Nephron (organoid): ENCODE measurements at regions not wholly inside any gene's neighbourhood (a gene's known extent, or its start where the extent isn't known, plus 50 kb on each side); places are given as distances from the start of the nearest gene placed in this dataset.

Experiments used
- H3K27ac Mint-ChIP-seq, 3 experiments: 2 replicates each; pipeline ENCODE4 v1.8.0; 2020; ENCODE audit warnings: mixed read lengths in 3 of 3, mild to moderate bottlenecking in 2 of 3, moderate library complexity in 1 of 3
- H3K27me3 Mint-ChIP-seq: 2 replicates; pipeline ENCODE4 v1.8.0; 2021; ENCODE audit warnings: low read depth, mild to moderate bottlenecking, moderate library complexity, mixed read lengths
- H3K36me3 Mint-ChIP-seq: 2 replicates; pipeline ENCODE4 v1.8.0; 2020; ENCODE audit warnings: low read depth, mixed read lengths
- H3K4me1 Mint-ChIP-seq: 2 replicates; pipeline ENCODE4 v1.8.0; 2020; ENCODE audit warnings: mixed read lengths
- H3K4me3 Mint-ChIP-seq, 3 experiments: 2 replicates each; pipeline ENCODE4 v1.8.0; 2020; ENCODE audit warnings: mild to moderate bottlenecking in 3 of 3, mixed read lengths in 3 of 3, moderate library complexity in 2 of 3
- H3K9me3 Mint-ChIP-seq: 2 replicates; pipeline ENCODE4 v1.8.0; 2020; ENCODE audit warnings: mixed read lengths
- CTCF ChIP-seq, 3 experiments: fragments of 200-600 bp; sonication (generic); IDR thresholded peaks; one replicate each; pipeline ENCODE4 v1.5.0; 2021; ENCODE audit warnings: antibody characterized with exemption in 3 of 3; ENCODE audit not compliant: unreplicated experiment in 3 of 3

- Mint-ChIP-seq H3K27me3 (no peaks in the 10 kb centered on the region), H3K27ac (no peak overlapping the region), H3K4me3 (no peak overlapping the region), H3K4me1 (no peaks in the 10 kb centered on the region), H3K9me3 (no peaks in the 10 kb centered on the region), H3K36me3 (no peaks in the 10 kb centered on the region)
- no peak for TF ChIP-seq CTCF (IDR thresholded peaks at IDR 0.05; ENCODE audit: unreplicated experiment in 3 of 3)
Measured at GRCh38 chr13:83549671-83550070, 332.6 kb downstream of the SLITRK1 start.

GRCh38 chr13:83547043-83547442 is 335.2 kb downstream of the SLITRK1 start:
- TF ChIP-seq CTCF (IDR thresholded peaks at IDR 0.05; ENCODE audit: unreplicated experiment in 3 of 3) = no peak
- H3K4me3 Mint-ChIP-seq = no peak overlapping the region
- no peaks in the 10 kb centered on the region for H3K36me3 Mint-ChIP-seq
- no peak overlapping the region for H3K27ac Mint-ChIP-seq
- H3K9me3 Mint-ChIP-seq = no peaks in the 10 kb centered on the region
- no peaks in the 10 kb centered on the region for H3K27me3 Mint-ChIP-seq
- no peaks in the 10 kb centered on the region for H3K4me1 Mint-ChIP-seq

GRCh38 chr13:83546476-83546875 is 335.8 kb downstream of the SLITRK1 start:
- no peak for TF ChIP-seq CTCF (IDR thresholded peaks at IDR 0.05; ENCODE audit: unreplicated experiment in 3 of 3)
- no peaks in the 10 kb centered on the region for H3K9me3 Mint-ChIP-seq
- H3K27ac Mint-ChIP-seq = no peak overlapping the region

GRCh38 chr13:83538636-83539035 is 343.6 kb downstream of the SLITRK1 start:
- H3K4me1 Mint-ChIP-seq = no peaks in the 10 kb centered on the region
- H3K36me3 Mint-ChIP-seq = no peaks in the 10 kb centered on the region

More at GRCh38 chr13:83546476-83546875, 335.8 kb downstream of the SLITRK1 start:
- Mint-ChIP-seq H3K4me1 (no peaks in the 10 kb centered on the region), H3K36me3 (no peaks in the 10 kb centered on the region), H3K4me3 (no peak overlapping the region), H3K27me3 (no peaks in the 10 kb centered on the region)

GRCh38 chr13:83536941-83537340 is 345.3 kb downstream of the SLITRK1 start:
- Mint-ChIP-seq H3K9me3 (no peaks in the 10 kb centered on the region), H3K4me3 (no peak overlapping the region), H3K36me3 (no peaks in the 10 kb centered on the region), H3K27me3 (no peaks in the 10 kb centered on the region), H3K27ac (no peak overlapping the region), H3K4me1 (no peaks in the 10 kb centered on the region)
- TF ChIP-seq CTCF (IDR thresholded peaks at IDR 0.05; ENCODE audit: unreplicated experiment in 3 of 3) = no peak

More at GRCh38 chr13:83538636-83539035, 343.6 kb downstream of the SLITRK1 start:
- no peak for TF ChIP-seq CTCF (IDR thresholded peaks at IDR 0.05; ENCODE audit: unreplicated experiment in 3 of 3)
- H3K27me3 Mint-ChIP-seq = no peaks in the 10 kb centered on the region
- H3K9me3 Mint-ChIP-seq = no peaks in the 10 kb centered on the region
- H3K4me3 Mint-ChIP-seq = no peak overlapping the region
- H3K27ac Mint-ChIP-seq = no peak overlapping the region

- Mint-ChIP-seq H3K27me3 (no peaks in the 10 kb centered on the region), H3K9me3 (no peaks in the 10 kb centered on the region), H3K4me1 (no peaks in the 10 kb centered on the region), H3K27ac (no peak overlapping the region), H3K4me3 (no peak overlapping the region), H3K36me3 (no peaks in the 10 kb centered on the region)
- TF ChIP-seq CTCF (IDR thresholded peaks at IDR 0.05; ENCODE audit: unreplicated experiment in 3 of 3) = no peak
Measured at GRCh38 chr13:83536153-83536552, 346.1 kb downstream of the SLITRK1 start.
